ENCODE measurements at regions not wholly inside any gene's neighbourhood (a gene's known extent, or its start where the extent isn't known, plus 50 kb on each side); places are given as distances from the start of the nearest gene placed in this dataset.

DNA sequence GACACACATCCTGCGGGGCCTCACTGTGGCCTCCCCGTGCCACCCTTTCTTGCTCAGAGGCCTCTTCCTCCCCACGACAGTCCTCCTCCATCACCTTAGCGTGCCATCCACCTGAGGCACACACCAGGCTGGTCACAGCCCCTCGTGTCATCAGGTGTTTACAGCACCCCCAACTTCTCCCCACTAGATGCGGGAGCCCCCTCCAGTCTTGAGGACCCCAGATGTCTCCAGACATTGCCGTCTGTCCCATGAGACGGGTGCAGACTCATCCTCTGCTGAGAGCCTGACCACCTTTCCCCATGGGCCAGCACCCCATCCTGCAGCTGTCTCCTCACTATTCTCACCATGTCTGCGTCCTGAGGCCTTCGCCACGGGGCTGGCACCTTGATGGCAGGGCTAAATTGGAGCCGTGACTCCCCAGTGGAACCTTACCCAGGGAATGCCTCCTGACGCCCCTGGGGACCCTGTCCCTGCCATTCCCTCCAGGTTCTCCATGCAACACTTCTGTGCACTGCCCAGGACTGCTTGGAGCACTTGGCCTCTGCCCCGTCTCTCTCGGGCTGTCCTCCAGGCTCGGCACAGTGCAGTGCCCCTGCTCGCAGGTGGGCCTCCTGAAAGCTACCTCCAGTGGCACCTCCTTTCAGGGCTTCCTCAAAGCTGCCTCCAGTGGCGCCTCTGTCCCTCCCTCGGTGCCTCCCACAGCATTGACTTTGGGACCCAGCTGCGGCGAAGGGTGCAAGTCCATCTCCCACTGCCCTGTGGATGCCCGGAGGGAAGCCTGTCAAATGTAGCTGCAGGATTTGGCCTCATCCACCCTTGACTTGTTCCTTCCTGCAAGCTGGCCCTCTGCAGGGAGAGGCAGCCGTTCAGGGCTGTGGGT lies 1386.8 kb downstream of the BRD1 start:
- no peak for DNase-seq (ENCODE audit: low read depth)

DNA sequence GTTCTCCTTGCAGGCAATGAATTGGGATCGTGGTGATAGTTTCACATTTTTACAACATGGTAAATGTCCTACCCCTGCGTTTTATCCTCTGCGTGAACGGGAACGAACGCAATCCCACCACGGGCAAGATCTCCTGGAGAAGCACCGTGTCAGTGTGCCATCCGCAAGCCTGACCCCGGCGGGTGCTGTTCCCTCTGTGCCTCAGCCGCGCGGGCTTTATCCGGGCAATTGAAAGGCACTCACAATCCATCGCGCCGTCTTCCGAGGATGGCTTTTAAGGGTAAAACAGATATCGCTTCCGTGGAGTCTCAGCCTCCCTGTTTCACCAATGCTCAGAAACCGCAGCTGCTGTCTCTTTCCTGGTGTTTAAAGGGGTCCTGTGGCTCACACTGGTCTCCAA lies 1387.5 kb downstream of the BRD1 start:
- no peak for DNase-seq (ENCODE audit: low read depth)

DNA sequence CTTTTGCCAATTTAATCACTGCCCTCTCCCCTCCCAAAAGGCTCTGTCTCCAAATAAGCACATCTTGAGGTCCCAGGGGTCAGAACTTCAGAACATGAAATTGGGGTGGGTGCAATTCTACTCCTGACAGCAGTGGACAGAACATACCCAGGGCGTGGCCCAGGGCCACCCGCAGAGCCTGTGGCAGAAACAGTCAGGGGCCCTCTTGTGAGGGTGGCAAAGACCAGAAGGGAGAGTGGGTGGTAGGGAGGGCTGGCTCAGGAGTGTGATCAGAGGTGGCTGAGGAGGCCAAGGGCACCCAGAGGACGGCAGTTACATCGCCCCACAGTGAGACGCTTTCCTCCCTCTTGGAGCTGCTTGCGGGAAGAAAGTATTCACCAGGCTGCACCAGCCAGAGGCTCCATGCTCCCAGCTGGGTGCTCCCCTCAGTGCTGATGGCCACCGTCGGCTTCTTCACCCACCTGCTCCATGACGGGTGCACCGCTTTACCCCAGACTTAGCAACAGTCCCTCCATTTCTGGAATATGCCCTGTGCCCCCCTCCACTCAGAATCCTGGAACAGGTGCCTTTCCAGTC lies 1388.0 kb downstream of the BRD1 start:
- DNase-seq (ENCODE audit: low read depth): no peak

DNA sequence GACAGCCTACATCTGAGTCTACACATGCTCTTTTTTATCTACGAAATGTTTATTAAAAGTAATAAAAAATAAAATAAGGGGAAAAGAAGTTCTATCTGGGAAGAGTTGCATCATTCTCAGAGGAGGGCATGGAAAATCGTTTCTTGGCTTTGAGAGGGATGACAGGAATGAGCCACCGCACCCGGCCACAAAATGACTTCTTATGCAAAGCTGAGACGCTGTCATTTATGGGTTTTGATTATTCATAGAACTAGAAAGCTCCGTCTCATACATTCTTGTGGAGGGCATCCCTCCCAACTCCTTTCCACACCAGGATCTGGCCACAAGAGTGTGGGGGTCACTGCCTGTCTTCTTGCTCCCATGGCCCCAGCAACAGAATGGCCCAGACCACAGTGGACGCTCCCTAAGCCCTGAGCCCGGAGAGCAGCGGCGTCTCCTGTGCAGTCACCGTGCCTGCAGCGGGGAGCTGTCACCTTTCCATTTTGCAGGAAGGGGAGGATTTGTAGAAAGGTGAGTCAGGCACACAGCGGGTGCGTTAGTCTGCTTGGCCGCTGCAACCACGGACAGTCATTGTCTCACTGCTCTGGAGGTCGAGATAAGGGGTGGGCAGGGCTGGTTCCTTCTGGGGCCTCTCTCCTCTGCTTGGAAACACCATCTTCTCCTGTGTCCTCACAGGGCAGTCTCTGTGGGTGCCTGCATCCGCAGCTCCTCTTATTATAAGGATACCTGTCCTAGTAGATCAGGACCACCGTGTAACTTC lies 1388.7 kb downstream of the BRD1 start:
- DNase-seq (ENCODE audit: low read depth): peak; percentile 50

DNA sequence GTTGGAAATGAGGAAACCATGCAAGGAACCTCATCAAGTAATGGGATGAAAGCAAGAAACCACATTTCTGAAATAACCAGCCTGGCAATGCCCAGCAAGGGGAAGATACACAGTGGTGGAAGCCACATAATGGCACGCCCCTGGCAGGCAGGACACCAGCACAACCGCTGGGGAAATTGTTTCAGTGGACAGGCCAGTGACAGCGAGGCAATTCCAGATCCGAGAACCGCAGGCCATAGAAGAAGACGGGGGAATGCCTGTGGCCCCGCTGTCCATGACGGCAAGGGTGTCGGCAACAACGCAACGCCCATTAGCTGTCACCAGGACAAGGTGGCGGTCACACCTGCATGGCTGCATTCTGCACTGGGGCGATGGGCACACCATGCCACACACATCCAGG lies 1389.6 kb downstream of the BRD1 start:
- no peak for DNase-seq (ENCODE audit: low read depth)

DNA sequence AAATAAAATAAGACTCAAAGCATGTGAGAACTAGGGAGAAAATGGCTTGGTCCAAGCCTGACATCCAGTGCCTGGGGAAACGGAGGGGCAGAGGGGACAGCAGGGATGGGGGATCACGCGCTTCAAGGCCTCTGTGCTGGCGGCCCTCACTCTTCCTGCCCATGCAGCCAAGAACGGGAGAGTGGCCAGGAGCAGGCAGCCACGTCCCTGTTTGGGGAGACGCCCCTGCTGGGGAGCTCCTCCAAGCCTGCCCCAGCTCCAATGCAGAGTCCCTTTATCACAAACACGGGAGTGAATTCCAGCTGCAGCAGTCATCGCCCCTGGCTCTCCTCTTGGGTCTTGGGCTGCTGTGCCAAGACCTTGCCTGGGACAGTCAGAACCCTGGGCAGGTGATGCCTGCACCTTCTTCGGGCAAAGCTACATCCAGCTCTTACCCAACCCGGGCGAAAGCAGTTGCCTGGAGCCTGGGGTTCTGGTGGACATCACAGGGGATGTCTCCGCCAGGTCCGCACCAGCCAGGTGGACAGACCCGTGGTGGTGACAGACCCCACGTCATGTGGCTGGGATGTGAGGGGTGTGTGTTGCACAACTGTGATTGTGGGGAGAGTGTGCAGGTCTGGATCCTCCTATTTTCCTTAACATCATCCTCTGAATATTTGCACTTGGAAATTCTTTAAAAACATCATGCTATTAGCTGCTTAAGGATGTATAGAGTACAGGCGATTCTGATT lies 1391.3 kb downstream of the BRD1 start:
- DNase-seq (ENCODE audit: low read depth): no peak

DNA sequence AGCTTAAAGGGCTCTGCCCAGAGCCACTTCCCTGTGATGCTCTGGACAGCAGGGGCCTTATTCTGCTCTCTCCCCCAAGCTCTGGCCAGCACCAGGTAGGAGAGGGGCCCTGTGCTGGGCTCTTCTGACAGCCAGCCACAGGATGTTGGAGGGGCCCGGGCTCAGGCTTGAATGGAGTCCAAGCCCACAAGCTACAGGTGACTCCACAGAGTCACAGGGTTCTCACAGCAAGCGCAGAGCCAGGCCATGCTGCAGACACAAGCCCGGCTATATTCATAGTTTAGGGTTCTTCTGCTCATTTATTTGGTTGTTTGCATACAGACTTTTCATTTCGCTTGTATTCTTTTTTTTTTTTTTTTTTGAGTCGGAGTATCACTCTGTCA lies 1392.8 kb downstream of the BRD1 start:
- no peak for DNase-seq (ENCODE audit: low read depth)

DNA sequence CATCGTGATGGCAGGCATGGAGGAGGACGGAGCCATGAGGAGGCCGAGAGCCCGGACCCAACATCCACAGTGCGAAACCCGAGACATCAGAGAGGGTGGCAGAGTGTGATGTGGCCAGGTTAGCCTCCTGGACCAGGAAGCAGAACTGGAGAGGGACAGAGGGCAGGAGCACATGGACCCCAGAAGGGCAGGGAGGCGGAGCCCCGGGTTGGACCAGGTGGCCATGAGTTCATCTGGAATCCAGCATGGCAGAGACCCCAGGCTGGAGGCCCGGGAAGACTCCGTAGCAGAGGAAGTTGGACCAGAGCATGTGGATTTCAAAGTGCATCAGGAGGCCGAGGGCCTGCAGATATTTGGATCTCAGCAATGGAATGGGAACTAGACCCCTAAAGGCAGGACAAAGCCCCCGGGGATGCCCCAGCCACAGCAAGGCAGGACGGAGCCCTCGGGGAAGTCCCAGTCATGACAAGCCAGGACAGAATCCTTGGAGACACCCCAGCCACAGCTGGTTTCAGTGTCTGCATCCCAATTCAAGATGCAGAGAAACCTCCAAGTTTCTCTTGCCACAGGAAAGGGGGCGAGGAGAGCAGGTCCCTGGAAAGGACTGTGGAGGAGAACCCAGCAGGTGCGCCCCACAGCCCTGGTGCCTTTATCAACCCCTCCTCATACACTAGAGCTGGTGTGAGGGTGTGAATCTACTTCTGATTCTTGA lies 1393.4 kb downstream of the BRD1 start:
- no peak for DNase-seq (ENCODE audit: low read depth)

DNA sequence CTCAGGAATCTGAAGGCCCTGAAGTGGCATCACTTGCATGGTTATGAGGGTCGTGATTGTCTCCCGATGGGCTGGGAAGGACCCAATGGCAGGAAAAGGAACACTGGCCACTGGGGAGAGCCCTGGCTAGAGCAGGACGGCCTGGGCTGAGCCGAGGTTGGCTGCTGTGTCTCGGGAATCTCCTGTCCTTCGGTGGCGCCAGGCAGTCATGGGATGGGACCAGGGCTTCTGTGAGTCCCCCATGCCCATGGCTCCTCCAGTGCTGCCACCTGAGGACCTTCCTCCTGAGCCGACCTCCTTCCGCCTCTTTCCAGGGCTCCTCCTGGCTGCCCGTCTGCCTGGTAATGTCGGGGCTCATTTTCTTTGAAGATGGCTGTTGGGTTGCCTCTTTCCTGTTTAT lies 1394.0 kb downstream of the BRD1 start:
- no peak for DNase-seq (ENCODE audit: low read depth)

DNA sequence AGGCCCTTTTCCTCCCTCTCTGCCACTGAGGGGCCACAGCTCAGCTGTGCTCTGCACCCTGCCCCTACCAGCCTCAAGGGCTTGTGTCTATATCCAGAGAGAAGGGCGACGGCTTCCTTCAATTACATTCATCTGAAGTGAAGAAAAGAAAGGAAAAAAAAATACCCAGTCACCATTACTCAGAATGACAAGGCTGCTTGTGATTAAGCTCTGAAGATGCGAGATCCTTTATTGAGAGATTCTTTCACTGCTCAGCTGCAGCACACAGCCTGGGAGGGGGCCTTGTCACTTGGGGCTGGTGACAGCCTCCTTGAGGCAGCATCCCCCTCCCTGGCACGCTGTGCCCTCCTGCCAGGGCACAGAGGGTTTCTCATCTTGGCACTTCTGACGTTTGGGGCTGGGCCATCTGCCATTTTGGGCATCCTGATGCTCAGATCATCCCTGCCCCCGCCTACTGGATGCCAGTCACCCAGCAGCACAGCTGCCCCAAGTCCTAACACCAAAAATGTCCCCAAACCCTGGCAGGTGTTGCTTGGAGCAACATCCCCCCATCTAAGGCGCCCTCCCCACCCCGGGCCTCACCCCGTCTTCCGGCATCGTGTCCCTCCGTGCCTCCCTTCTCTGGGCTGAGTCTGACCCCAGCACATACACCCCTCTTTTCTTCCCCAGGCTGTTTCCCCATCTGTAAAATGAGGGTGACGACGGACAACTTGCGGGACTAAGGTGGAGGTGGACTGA lies 1394.7 kb downstream of the BRD1 start:
- no peak for DNase-seq (ENCODE audit: low read depth)

DNA sequence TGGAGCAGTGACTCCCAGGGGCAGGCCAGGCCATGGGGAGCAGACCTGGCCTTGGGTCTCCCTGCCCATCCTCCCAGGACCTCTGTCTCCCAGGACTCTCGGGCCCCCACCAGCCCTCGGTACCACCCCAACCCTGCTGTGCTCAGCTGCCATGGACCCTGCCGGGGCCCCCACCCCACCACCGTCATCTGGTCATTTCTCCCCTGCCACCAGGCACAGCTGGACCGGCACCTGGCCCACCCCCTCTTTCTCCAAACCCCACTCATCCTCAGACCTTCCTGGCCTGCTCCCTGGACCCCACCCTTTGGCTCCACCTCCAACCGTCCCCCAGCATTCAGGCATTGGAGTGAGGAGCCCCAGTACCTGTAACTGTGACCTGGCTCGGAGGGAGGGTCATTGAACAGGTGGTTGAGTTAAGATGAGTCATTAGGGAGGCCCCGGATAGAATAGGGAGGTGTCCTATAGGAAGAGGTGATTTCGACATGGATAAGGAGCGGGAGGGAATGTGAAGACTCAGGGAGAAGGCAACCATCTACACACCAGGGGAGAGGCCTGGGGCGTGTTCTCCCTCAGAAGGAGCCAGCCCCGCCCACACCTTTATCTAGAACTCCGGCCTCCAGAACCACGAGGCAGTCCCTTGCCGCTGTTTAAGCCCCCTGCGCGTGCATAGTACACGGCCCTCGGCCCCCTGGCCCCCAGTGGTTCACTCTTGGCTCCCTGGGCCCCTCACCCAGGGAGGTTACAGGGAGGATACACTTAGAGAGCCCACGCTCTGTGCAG lies 1395.9 kb downstream of the BRD1 start:
- DNase-seq (ENCODE audit: low read depth): no peak

DNA sequence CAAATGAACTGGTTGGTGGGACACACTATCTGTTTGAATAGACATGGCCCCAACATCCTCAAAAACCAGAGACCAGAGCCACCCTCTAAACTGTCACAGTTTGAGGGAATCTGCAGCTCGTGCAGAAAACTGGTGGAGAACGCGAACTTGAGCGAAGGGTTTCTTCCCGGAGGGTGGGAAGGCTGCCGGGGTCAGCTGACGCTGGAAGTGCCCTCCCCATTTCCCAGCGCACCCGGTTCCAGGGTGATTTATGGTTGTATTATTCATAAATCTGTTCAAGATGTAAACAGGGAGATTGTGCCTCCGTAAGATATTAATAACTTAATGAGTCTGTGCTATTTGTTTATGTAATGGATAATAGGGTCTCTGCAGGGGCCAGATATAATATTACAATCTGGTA lies 1396.7 kb downstream of the BRD1 start:
- no peak for DNase-seq (ENCODE audit: low read depth)

DNA sequence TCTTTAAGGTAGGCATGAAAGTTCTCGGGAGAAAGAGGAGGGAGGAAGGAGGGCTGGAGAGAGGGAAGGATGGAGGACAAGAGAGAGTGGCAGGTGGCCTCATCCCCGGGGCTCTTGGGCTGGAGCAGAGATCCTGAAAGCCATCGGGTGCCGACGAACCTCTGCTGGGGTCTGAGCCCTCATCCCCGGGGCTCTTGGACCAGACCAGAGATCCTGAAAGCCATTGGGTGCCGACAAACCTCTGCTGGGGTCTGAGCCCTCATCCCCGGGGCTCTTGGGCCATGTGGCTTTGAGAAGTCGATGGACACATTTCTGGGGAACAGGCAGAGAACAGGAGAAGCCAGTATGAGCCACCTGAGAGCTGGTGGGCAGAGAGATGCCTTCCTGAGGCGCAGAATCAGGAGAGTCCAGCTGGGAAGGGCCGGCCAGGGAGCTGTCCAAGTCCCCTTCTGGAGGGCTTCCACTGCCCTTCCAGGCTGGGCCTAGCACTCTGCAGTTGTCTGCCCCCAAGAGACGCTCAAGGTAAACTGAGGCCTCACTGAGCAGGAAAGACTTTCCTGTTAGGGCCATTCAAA lies 1398.1 kb downstream of the BRD1 start:
- DNase-seq (ENCODE audit: low read depth): no peak

DNA sequence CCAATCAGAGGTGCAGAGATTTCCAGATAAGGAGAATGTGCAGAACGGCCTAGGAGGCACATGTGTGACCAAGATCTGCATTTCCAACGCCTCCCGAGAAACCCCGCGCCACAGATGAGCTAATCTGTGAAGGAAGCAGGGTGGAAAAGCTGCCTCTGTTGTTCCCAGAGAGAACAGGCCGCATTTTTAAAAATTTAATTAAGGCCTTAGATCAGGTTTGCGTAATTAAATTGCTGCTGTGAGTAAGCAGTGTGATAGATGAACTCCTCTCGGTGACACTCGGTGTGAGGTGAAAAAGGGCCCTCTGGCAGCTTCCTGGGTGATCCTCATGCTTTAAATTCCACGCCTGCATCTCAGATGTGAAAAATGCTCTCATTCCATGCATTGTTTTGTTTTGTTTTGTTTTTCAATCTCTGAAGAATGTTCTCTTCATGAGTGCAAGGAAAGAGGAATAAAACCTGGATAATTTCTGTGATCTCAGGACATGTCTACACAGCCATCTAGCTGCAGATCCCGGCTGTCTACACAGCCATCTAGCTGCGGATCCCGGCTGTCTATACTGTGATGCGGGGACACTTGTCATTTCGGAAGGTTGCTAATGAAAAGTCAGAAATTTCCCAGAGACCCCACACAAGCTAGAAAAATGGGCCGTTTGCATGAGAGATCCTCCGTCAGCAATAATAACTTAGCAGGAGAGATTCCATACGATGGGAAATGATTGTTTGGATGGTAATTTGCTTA lies 1398.9 kb downstream of the BRD1 start:
- peak; percentile 86 for DNase-seq (ENCODE audit: low read depth)

DNA sequence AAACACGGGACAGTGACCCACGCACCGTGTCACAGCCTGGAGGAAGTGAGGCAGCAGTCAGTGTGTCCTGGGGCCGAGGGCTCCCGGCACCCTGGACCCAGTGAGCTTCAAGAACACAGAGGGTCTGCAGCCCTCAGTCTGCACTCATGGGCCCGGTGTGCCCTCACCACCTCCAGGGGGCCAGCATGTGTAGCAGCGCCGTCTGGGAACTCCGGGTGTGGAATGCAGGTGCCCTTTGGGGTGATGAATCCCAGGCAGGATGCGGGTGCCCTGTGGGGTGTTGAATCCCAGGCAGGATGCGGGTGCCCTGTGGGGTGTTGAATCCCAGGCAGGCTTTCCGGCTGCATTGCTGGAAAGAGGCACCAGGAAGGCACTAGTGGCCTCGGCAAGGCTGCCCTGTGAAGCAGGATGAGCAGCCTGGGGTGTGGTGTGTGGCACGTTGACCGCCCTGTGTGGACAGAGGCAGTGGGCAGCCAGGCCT lies 1399.9 kb downstream of the BRD1 start:
- no peak for DNase-seq (ENCODE audit: low read depth)

DNA sequence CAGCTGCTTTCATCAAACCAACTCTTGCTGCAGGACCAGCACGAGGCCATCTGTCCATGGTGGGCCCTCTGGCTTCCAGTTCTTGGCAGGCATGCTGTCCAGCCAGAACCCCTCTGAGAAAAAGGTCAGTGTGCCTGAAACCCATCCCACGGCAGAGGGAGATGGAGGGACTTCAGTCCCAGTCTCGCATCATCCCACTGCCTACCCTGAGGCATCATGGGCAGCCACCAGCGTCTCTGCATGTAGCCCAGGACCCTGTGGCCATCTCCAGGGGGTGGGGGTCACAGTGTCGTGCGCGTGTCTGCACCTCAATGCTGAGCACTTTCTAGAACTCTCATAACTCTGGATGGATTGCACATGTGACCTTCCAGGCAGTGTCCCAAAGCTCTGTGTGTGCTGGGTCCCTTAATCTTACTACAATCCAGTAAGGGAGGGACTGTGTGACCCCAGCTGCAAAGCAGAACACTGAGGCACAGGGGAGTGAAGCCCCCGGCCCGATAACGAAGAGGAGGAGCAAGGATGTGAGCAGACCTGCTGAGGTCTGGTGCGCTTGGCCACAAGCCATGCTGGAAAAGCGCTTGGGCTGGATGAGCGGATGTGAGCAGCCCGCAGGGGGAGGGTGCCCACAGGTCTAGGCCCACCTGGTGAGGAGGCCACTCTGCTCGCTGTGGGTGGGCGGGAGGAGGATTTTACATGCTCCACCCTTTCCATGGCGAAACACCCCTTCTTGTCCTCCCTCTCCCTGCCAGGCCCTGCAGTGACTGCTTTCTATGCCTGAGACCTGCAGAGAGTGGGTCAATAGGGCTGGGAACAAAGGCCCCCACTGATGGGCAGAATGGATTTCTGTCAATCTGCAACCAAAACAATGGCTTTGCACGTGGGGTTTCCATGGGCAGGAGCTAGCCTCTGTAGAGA lies 1401.0 kb downstream of the BRD1 start:
- DNase-seq (ENCODE audit: low read depth): no peak

DNA sequence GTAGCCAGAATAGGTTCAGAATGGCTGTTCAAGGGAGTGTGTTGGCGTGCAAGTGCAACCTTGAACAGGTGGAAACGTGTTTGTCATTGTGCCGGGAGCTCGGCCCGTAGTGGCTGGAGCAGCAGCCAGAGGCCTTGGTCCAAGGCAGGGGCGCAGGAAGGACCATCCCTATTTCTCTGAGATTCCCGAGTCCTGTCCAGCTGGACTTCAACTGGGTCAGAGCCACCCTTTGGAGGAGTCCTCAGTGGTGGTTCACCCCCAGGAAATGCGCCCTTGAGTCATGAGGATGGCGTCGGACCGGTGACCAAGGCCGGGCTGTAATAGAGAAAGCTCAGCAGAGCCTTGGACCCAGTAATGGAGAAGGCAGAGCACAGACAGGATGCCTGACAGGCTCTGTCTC lies 1402.0 kb downstream of the BRD1 start:
- DNase-seq (ENCODE audit: low read depth): no peak

DNA sequence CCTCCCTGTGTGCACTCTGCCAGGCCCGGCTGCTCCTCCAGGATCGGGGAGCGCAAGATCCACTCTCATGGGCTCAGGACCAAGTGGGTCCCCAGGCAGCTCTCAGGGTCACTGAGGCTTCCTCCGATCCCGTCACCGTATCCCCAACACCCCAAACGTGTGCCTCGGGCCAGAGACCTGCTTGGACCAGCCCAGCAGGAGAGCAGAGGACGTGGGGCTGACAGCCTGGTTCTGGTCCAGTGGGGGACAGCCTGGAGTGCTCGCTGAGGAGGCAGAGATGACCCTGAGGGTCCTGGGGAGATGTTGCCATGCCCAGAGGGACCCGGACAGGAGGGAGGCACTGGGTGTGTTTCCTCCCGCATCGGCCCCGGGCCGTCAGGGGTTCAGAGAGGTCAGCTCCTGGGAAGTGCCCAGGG lies 1402.6 kb downstream of the BRD1 start:
- DNase-seq (ENCODE audit: low read depth): no peak

All from GM04503 (cell line).